Fibroblast of lung (primary cell): ENCODE measurements at regions not wholly inside any gene's neighbourhood (a gene's known extent, or its start where the extent isn't known, plus 50 kb on each side); places are given as distances from the start of the nearest gene placed in this dataset.

Experiments used
- EZH2 ChIP-seq: IDR thresholded peaks from 2 replicates; pipeline ENCODE4 v1.5.1; 2012; ENCODE audit warnings: low read length, control low read depth, mild to moderate bottlenecking; ENCODE audit errors: missing control alignments
- TF ChIP-seq, protein P1 (sequence below), 2 donors: IDR thresholded peaks in 1 of 2; conservative IDR thresholded peaks in 1 of 2; 1 replicate in 1 of 2; 2 replicates in 1 of 2; pipeline ENCODE4 v1.5.1; 2011 to 2012; ENCODE audit warnings: low read length in 2 of 2, control low read depth in 1 of 2, inconsistent platforms in 1 of 2, low read depth in 1 of 2, mild to moderate bottlenecking in 1 of 2

DNA sequence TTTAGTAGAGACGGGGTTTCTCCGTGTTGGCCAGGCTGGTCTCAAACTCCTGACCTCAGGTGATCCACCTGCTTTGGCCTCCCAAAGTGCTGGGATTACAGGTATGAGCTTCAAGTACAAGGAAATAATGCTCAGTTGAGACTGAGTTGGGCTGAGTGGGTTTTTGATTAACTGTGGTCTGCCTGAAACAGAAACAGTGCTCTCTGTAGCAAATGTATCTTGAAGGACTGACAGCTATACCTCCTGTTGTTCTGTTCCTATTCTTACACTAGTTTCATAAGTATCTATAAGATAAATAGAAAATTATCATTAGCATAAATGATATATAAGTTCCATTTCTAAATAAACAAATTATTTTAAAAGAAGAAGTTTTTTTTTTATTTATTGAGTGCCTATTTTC is 142.8 kb upstream of the PTPRK start:
- TF ChIP-seq, protein P1, sequence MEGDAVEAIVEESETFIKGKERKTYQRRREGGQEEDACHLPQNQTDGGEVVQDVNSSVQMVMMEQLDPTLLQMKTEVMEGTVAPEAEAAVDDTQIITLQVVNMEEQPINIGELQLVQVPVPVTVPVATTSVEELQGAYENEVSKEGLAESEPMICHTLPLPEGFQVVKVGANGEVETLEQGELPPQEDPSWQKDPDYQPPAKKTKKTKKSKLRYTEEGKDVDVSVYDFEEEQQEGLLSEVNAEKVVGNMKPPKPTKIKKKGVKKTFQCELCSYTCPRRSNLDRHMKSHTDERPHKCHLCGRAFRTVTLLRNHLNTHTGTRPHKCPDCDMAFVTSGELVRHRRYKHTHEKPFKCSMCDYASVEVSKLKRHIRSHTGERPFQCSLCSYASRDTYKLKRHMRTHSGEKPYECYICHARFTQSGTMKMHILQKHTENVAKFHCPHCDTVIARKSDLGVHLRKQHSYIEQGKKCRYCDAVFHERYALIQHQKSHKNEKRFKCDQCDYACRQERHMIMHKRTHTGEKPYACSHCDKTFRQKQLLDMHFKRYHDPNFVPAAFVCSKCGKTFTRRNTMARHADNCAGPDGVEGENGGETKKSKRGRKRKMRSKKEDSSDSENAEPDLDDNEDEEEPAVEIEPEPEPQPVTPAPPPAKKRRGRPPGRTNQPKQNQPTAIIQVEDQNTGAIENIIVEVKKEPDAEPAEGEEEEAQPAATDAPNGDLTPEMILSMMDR (conservative IDR thresholded peaks at IDR 0.05 in 1 of 2, IDR thresholded peaks at IDR 0.05 in 1 of 2; ENCODE audit: low read depth in 1 of 2, low read length in 2 of 2), result no peak
- TF ChIP-seq EZH2, result no peak
